ENCODE measurements at regions not wholly inside any gene's neighbourhood (a gene's known extent, or its start where the extent isn't known, plus 50 kb on each side); places are given as distances from the start of the nearest gene placed in this dataset.

DNA sequence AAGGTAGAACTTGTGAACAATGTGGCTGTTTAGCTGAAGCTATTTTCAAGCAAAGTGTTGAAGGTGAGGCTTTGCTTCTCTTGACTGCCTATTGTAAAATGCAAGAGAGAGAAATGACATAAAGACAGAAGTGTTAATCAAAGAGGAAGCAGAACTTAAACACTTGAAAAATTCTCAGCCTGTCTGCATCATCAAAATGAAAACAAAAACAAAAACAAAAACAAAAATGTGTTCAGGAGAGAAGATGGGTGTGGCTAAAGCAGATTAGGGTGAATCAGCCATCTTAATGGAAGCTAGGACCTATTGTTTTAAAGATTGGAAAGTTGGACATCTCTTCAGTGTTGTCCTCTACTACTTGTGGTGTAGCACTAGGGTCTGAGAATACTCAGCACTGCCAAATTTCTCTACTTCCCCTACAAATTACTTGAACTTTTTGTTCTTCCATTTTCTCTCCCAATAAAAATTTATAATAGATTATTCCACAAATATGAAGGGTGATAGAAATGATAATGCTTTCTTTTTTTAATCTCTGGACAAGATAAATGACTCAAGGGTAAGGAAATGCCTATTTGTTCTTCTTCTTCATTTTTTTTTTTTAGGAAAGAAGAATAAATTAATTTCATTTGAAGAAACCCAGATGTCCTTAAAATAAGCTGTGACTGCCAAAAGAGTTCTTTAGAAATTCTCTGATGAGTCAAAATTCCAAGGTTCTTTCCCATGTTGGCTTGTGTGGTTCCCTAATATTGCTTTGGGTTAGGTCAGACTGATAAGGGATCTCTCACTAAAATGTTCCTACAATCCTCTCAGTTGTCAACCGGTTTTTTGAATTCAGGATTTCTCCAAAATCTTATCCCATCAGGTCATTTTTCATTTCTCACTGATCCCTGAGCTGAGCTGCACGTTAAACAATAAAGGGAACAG, 571.2 kb upstream of the ZEB2 start:
- TF ChIP-seq ZNF274 (IDR thresholded peaks at IDR 0.05; ENCODE audit: low read length) = no peak
- TF ChIP-seq ZNF274 (tag by site-specific recombination; IDR thresholded peaks at IDR 0.05; ENCODE audit: borderline replicate concordance) = no peak
- TF ChIP-seq, protein P1, sequence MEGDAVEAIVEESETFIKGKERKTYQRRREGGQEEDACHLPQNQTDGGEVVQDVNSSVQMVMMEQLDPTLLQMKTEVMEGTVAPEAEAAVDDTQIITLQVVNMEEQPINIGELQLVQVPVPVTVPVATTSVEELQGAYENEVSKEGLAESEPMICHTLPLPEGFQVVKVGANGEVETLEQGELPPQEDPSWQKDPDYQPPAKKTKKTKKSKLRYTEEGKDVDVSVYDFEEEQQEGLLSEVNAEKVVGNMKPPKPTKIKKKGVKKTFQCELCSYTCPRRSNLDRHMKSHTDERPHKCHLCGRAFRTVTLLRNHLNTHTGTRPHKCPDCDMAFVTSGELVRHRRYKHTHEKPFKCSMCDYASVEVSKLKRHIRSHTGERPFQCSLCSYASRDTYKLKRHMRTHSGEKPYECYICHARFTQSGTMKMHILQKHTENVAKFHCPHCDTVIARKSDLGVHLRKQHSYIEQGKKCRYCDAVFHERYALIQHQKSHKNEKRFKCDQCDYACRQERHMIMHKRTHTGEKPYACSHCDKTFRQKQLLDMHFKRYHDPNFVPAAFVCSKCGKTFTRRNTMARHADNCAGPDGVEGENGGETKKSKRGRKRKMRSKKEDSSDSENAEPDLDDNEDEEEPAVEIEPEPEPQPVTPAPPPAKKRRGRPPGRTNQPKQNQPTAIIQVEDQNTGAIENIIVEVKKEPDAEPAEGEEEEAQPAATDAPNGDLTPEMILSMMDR (tag by site-specific recombination; IDR thresholded peaks at IDR 0.05) = no peak
- no peak for TF ChIP-seq OVOL3 (tag by site-specific recombination; IDR thresholded peaks at IDR 0.05)
- no peak for TF ChIP-seq ZBTB7A (tag by site-specific recombination; IDR thresholded peaks at IDR 0.05; ENCODE audit: low read depth)
- no peak for TF ChIP-seq ZFP3 (tag by site-specific recombination; IDR thresholded peaks at IDR 0.05; ENCODE audit: low read depth)
- TF ChIP-seq, protein P2, sequence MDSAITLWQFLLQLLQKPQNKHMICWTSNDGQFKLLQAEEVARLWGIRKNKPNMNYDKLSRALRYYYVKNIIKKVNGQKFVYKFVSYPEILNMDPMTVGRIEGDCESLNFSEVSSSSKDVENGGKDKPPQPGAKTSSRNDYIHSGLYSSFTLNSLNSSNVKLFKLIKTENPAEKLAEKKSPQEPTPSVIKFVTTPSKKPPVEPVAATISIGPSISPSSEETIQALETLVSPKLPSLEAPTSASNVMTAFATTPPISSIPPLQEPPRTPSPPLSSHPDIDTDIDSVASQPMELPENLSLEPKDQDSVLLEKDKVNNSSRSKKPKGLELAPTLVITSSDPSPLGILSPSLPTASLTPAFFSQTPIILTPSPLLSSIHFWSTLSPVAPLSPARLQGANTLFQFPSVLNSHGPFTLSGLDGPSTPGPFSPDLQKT (IDR thresholded peaks at IDR 0.05; ENCODE audit: borderline replicate concordance, low read depth, low read length) = no peak
- TF ChIP-seq ZNF76 (tag by site-specific recombination; IDR thresholded peaks at IDR 0.05; ENCODE audit: borderline replicate concordance, low read depth) = no peak

All from HEK293 (cell line).